GM18519 (cell line): ENCODE measurements at regions not wholly inside any gene's neighbourhood (a gene's known extent, or its start where the extent isn't known, plus 50 kb on each side); places are given as distances from the start of the nearest gene placed in this dataset.
A peak's percentile ranks its signal among the peaks of the same experiment; 100 is the strongest.

Experiments used
- ATAC-seq: cut with Tn5 transposase; IDR thresholded peaks from one replicate; pipeline ENCODE4 v1.9.1; 2021; ENCODE audit warnings: mild to moderate bottlenecking, moderate library complexity; ENCODE audit not compliant: unreplicated experiment, low FRiP score

GRCh38 chr3:104561324-104561723, 805.4 kb upstream of the ALCAM start:
- peak; percentile 46 for ATAC-seq

GRCh38 chr3:104564045-104564643, 802.6 kb upstream of the ALCAM start:
- ATAC-seq, result no peak

- no peak for ATAC-seq
Observed at GRCh38 chr3:104566054-104566453, 800.7 kb upstream of the ALCAM start.

DNA sequence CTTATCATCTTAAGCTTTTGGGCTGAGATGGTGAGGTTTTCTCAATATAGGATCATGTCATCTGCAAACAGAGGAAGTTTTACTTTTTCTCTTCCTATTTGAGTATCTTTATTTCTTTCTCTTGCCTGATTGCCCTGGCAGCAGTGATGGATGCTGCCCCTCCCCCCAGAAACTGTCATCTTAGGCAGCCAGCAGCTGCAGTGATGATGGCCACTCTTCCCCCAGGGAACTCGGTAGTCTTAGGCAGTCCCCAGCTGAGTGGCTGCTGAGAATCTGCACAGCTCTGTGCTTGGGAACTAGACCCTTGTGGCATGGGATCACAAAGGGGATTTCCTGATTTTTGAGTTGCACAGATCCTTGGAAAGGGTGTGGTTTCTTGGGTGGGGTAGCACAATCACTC, 791.1 kb upstream of the ALCAM start:
- no peak for ATAC-seq

- ATAC-seq, result no peak
Observed at GRCh38 chr3:104578558-104578957, 788.2 kb upstream of the ALCAM start.

- no peak for ATAC-seq
Observed at GRCh38 chr3:104582092-104582491, 784.6 kb upstream of the ALCAM start.

DNA sequence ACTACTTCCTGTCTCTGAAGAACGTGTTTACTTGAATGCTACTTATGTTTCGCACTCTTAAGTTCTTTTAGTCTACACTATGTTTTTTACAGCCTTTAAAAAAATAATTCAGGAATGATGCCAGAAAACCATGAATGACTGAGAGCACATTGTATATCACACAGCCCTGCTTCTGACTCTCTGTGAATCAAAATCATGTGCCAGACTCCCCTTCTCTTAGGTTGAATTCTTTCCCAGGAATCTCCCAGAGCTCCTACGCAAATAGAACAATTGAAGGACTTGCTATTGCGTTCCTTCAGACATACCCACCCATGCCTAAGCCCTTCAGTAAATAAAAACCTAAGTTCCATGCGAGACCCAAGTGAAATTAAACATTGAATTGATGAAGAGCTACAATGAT, 782.0 kb upstream of the ALCAM start:
- no peak for ATAC-seq

DNA sequence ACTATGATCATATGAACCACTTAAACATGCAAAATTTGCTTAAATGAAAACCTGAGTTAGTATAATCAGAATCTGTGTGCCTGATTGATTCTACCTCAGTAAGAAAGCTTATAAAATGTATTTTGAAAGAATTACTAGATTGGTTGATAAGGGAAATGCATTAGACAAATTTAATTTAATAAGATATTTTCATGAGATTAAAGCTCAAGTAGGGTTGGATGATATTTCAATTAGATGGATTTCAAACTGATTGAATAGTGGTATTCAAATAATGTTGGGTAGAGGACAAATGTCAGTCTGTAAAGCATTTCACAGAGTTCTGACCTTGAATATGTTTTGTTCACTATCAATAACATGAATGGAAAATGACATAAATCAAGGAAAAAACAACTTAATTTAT, 780.4 kb upstream of the ALCAM start:
- no peak for ATAC-seq

- no peak for ATAC-seq
Observed at GRCh38 chr3:104588442-104588841, 778.3 kb upstream of the ALCAM start.

GRCh38 chr3:104591776-104592175, 774.9 kb upstream of the ALCAM start:
- ATAC-seq, result no peak

- ATAC-seq, result no peak
Observed at GRCh38 chr3:104594491-104594890, 772.2 kb upstream of the ALCAM start.

DNA sequence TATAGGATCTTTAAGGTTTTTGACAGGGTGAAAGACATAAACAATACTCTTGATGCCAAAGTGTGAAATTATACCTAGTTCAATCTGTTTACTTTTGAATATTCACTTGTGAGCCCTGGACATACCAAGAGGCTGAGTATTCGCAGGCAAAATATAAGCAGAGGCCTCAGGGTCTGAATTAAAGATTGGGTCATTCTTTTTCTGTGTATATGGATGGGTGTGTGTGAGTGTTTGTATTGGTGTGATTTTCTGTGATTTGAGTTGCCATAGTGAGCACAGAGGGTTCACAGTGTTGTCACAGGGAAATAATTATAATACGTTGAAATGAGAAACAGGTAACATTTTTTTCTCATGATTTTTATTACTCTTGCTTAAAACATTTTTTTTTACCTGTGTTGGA, 770.7 kb upstream of the ALCAM start:
- no peak for ATAC-seq

GRCh38 chr3:104596551-104596950, 770.2 kb upstream of the ALCAM start:
- peak; percentile 85 for ATAC-seq

DNA sequence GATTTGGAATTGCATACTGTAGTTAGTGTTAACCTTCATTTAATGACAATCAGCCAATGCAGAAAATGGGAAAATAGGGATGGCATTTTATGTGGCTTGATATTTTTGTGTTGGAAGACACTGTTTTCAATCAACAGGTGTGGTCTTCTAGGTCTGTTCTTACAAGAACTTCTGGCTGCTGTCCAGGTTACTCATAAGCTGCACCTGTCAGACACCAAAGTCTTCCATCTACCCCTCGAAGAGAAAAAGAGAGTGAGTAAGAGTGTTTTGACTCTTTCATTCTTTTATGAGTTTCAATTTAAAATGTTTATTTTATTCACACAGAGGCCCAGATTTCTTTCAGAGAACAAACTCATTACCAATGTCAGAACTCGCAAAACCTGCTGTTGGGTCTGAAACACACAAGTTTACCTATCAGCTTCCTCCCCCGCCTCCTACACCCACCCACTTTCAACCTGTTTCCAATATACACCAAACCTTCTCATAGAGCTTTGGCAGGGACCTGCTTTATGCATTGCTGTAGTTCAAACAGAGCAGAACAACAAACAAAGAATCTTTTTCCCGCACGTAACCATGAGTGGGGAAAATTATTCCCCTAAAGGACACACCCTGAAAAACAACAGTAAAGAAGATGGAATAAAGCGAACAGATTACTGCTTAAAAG, 767.7 kb upstream of the ALCAM start:
- no peak for ATAC-seq

- ATAC-seq, result no peak
Observed at GRCh38 chr3:104604326-104605010, 762.2 kb upstream of the ALCAM start.

GRCh38 chr3:104606812-104607211, 759.9 kb upstream of the ALCAM start:
- ATAC-seq, result no peak

DNA sequence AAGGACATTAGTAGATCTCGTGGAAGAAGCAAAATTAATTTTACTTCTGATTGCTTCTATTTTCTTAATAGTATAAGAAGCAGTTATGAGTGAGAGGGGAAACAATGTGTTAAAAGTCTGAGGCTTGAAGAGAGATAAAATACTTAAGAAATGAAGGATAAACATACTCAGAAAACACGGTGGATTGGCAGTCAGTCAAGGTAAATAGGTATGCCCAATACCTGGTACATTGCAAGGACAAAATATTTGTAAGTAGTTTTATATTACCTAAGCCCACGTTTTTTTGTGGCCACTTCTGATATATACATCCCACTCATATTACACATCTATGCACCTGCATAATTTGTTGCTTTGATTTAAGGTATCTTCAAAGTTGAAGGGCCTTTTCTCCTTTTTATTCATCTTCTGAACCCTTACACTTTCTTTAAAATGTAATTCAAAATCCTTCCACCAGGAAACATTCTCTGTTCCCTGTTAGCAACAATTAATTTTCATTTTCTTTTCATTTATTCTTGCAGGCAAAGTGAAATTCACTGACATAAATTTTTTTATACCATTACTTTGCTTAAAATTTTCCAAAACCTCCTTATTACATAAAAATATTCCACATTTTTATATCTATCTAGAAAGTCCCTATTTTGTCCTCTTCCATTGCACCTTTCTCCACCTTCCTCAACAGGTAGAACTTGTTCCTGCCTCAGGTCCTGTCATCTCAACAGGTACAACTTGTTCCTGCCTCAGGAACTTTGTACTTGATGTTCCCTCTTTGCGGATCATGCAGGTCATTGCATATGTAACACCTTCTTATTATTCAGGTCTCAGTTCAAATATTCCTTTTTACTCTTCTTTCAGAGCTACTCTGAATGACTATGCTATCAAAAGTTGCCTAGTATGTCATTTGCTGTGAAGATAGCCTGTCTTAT, 755.7 kb upstream of the ALCAM start:
- no peak for ATAC-seq

DNA sequence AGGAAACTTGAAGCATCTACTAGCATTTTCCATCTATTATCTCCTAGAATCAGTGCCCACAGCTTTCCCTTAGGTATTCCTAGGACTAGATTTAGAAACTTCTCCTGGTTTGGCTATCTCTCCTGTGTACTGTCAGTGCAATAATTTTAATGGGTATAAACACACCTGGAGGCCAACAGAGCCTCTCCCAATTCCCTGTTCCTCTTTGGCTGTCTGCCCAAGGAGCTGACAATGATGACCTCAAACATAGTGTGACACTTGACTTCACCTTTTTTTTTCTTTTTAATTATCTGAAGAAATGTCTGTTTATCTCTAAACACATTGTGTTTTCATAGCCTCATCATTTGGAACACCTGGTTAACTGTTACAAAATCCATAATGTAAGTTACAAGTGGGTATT, 754.5 kb upstream of the ALCAM start:
- no peak for ATAC-seq

GRCh38 chr3:104614564-104614963, 752.1 kb upstream of the ALCAM start:
- ATAC-seq, result no peak

DNA sequence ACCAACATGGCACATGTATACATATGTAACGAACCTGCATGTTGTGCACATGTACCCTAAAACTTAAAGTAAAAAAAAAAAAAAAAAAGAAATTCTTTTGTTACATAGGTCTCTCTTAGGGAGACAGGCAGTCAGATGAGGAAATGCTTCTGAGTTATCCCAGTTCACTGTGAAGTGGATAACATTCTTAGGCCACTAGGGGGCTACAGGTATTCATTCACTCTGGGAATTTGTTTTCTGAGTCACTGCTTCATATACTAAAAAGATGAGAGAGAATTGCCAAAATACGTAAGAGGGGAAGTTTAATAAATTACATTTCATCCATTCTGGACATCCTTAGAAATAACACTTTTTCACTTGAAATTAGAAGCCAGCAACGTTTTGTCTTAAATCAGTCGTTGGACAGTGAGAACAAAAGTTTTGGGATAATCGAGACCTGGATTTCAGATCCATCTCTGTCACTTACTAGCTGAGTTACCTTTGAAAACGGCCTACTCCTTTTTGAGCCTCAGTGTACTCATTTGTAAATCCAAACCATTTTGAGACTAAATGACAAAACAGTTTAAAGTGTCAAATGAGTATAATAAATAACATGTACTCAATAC, 738.4 kb upstream of the ALCAM start:
- ATAC-seq, result peak; percentile 69

DNA sequence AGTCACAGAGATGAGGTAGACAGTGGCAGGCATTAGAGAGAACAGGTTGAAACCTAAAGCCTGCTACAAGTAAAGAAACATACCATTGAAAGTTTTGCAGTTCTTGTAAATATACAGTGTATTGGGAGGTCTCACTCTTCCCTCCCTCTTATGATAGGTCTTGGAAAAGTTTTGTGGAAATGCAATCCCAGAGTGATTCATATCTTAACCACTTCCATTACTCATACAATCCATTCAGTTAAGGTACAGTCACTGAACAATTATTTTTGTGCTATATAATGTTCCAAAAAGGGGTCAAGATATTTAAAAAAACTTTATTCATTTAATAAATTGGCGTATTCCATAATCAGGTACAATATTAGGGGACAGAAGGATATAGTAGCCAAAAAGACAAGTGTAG, 737.7 kb upstream of the ALCAM start:
- no peak for ATAC-seq
